HepG2 (cell line): ENCODE measurements at regions not wholly inside any gene's neighbourhood (a gene's known extent, or its start where the extent isn't known, plus 50 kb on each side); places are given as distances from the start of the nearest gene placed in this dataset.
A peak's percentile ranks its signal among the peaks of the same experiment; 100 is the strongest.

Source experiments
- ATAC-seq: fragments of 200-7000 bp; cut with Tn5 transposase; 3 replicates; pipeline ENCODE4 v1.9.1; 2020; ENCODE audit warnings: mild to moderate bottlenecking, moderate library complexity
- BruUV-seq: library from RNA; stranded (reverse); fragments of 400-500 nt; replicated peaks from 2 replicates; lab custom pipeline; 2021; lab: Mats Ljungman, UMichigan
- CTCF ChIA-PET: fragments of 300-600 bp; formaldehyde crosslinking; extraction: SDS; loops from one replicate; lab custom pipeline; 2021; ENCODE audit warnings: low total read pairs, inconsistent platforms, low intra/inter-chr PET ratio; lab: Yijun Ruan, JAX
- POLR2A ChIA-PET: fragments of 350-600 bp; sonication (Branson Sonifier 250); formaldehyde crosslinking; loops from one replicate; lab custom pipeline; 2020; ENCODE audit warnings: antibody characterized with exemption, inconsistent platforms; lab: Yijun Ruan, JAX
- DNase-seq: peaks from one replicate; pipeline ENCODE4 v3.0.0-alpha.2; 2015; ENCODE audit warnings: low spot score
- FAIRE-seq: peaks from 3 replicates; lab custom pipeline; 2011; peaks lifted over from hg19 to GRCh38; lab: Jason Lieb, UNC
- H2AFZ ChIP-seq: one replicate; pipeline ENCODE4 v1.6.1; 2011; ENCODE audit warnings: low read length, inconsistent platforms
- H3K27ac ChIP-seq: fragments of 300-600 bp; 3 replicates; pipeline ENCODE4 v1.8.0; 2011; ENCODE audit warnings: mixed run types, mild to moderate bottlenecking, mixed read lengths, low read length, inconsistent platforms; ENCODE audit not compliant: insufficient read depth; ENCODE audit errors: extremely low read length
- H3K27me3 ChIP-seq, 2 experiments: fragments of 200-600 bp in 1 of 2; 2 replicates in 1 of 2; 3 replicates in 1 of 2; pipeline versions ENCODE4 v1.6.0 to v1.8.0; 2011; ENCODE audit warnings: low read length in 2 of 2, mild to moderate bottlenecking in 2 of 2, moderate library complexity in 2 of 2, inconsistent platforms in 1 of 2; ENCODE audit not compliant: insufficient read depth in 2 of 2, control insufficient read depth in 1 of 2
- H3K36me3 ChIP-seq, 2 experiments: fragments of 200-600 bp in 1 of 2; replicated peaks in 1 of 2; 2 replicates in 1 of 2; 3 replicates in 1 of 2; pipeline versions ENCODE4 v1.5.1 to v1.8.0; 2011; ENCODE audit warnings: low read length in 2 of 2, inconsistent platforms in 1 of 2; ENCODE audit not compliant: insufficient read depth in 2 of 2, control insufficient read depth in 1 of 2
- H3K4me1 ChIP-seq: 2 replicates; pipeline ENCODE4 v1.5.1; 2012; ENCODE audit warnings: low read length, inconsistent platforms; ENCODE audit not compliant: insufficient read depth
- H3K4me2 ChIP-seq: 2 replicates; pipeline ENCODE4 v1.6.0; 2011; ENCODE audit warnings: low read depth, low read length, inconsistent platforms
- H3K4me3 ChIP-seq, 3 experiments: fragments of 200-600 bp in 1 of 3; sonication (generic), shearing (Covaris generic) in 1 of 3; replicated peaks in 1 of 3; 2 replicates each; pipeline ENCODE4 v1.5.1; 2011 to 2016; ENCODE audit warnings: low read length in 3 of 3, inconsistent platforms in 2 of 3, low read depth in 2 of 3, mild to moderate bottlenecking in 2 of 3, control low read depth in 1 of 3, mixed read lengths in 1 of 3; ENCODE audit not compliant: insufficient read depth in 1 of 3
- H3K79me2 ChIP-seq: one replicate; pipeline ENCODE4 v1.6.1; 2011; ENCODE audit warnings: low read length, inconsistent platforms; ENCODE audit not compliant: insufficient read depth
- H3K9ac ChIP-seq: 2 replicates; pipeline ENCODE4 v1.6.0; 2011; ENCODE audit warnings: mild to moderate bottlenecking, low read depth, low read length, inconsistent platforms; ENCODE audit not compliant: insufficient read depth
- H3K9me3 ChIP-seq: 2 replicates; pipeline ENCODE4 v1.5.1; 2012; ENCODE audit warnings: mild to moderate bottlenecking, low read length
- H4K20me1 ChIP-seq: 2 replicates; pipeline ENCODE4 v1.6.0; 2011; ENCODE audit warnings: inconsistent platforms, mild to moderate bottlenecking, low read length, moderate library complexity; ENCODE audit not compliant: insufficient read depth
- ARHGAP35 ChIP-seq: sonication (generic); formaldehyde crosslinking; IDR thresholded peaks from 2 replicates; pipeline ENCODE4 v1.9.0; 2022; ENCODE audit warnings: mild to moderate bottlenecking, inconsistent platforms, moderate library complexity, missing genetic modification reagents, borderline replicate concordance
- BCL6 ChIP-seq: IDR thresholded peaks from 2 replicates; pipeline ENCODE4 v1.6.1; 2016; ENCODE audit warnings: missing genetic modification reagents, missing compliant biosample characterization
- CEBPB ChIP-seq: IDR thresholded peaks from 2 replicates; pipeline ENCODE4 v1.6.1; 2011; ENCODE audit warnings: low read depth, low read length, improper control_type of control experiment, borderline replicate concordance
- CEBPG ChIP-seq: IDR thresholded peaks from 2 replicates; pipeline ENCODE4 v1.6.1; 2016
- ESRRA ChIP-seq: sonication (generic); formaldehyde crosslinking; IDR thresholded peaks from 2 replicates; pipeline ENCODE4 v1.5.1; 2020; ENCODE audit warnings: mild to moderate bottlenecking, low read depth, missing genetic modification reagents
- HMG20A ChIP-seq: IDR thresholded peaks from 2 replicates; pipeline ENCODE4 v1.6.1; 2016; ENCODE audit warnings: borderline replicate concordance
- HNRNPLL ChIP-seq: fragments of 200-400 bp; formaldehyde crosslinking; IDR thresholded peaks from 2 replicates; pipeline ENCODE4 v1.6.1; 2017; ENCODE audit warnings: mild to moderate bottlenecking, low read depth, low read length; ENCODE audit not compliant: poor library complexity, severe bottlenecking
- KLF6 ChIP-seq: IDR thresholded peaks from 2 replicates; pipeline ENCODE4 v1.8.0; 2016; ENCODE audit warnings: missing biosample characterization, missing genetic modification reagents
- PLSCR1 ChIP-seq: sonication (generic); formaldehyde crosslinking; IDR thresholded peaks from 2 replicates; pipeline ENCODE4 v1.5.0; 2020; ENCODE audit warnings: missing genetic modification reagents, mild to moderate bottlenecking, borderline replicate concordance
- RARA ChIP-seq: IDR thresholded peaks from 2 replicates; pipeline ENCODE4 v1.6.1; 2016; ENCODE audit warnings: missing genetic modification reagents, missing compliant biosample characterization
- RARG ChIP-seq: sonication (generic); formaldehyde crosslinking; IDR thresholded peaks from 2 replicates; pipeline ENCODE4 v1.4.0; 2020; ENCODE audit warnings: low read depth, mild to moderate bottlenecking, missing genetic modification reagents
- SOX13 ChIP-seq, 3 experiments: fragments of 450-650 bp in 1 of 3; sonication (generic) in 1 of 3; formaldehyde crosslinking in 1 of 3; IDR thresholded peaks in 2 of 3; conservative IDR thresholded peaks in 1 of 3; 2 replicates each; pipeline versions ENCODE4 v1.5.0 to v1.6.1; 2016 to 2020; ENCODE audit warnings: antibody characterized with exemption in 1 of 3, mild to moderate bottlenecking in 1 of 3, missing compliant biosample characterization in 1 of 3, missing genetic modification reagents in 1 of 3, moderate library complexity in 1 of 3
- SOX5 ChIP-seq: IDR thresholded peaks from 2 replicates; pipeline ENCODE4 v1.6.1; 2016; ENCODE audit warnings: borderline replicate concordance
- SP5 ChIP-seq: IDR thresholded peaks from 2 replicates; pipeline ENCODE4 v1.6.1; 2016; ENCODE audit warnings: low read depth, borderline replicate concordance
- ZEB1 ChIP-seq: IDR thresholded peaks from 2 replicates; pipeline ENCODE4 v1.6.1; 2012; ENCODE audit warnings: mild to moderate bottlenecking, low read depth, inconsistent platforms; ENCODE audit not compliant: insufficient replicate concordance
- ZFP36 ChIP-seq: fragments of 150-350 bp; IDR thresholded peaks from 2 replicates; pipeline ENCODE4 v1.6.1; 2018; ENCODE audit warnings: borderline replicate concordance, low read length, low read depth; ENCODE audit not compliant: partially characterized antibody
- ZNF143 ChIP-seq: sonication (generic); formaldehyde crosslinking; IDR thresholded peaks from 2 replicates; pipeline ENCODE4 v1.4.0; 2020; ENCODE audit warnings: missing genetic modification reagents
- ZNF30 ChIP-seq: sonication (generic); formaldehyde crosslinking; IDR thresholded peaks from 2 replicates; pipeline ENCODE4 v1.5.0; 2020; ENCODE audit warnings: mild to moderate bottlenecking, missing genetic modification reagents
- ZNF749 ChIP-seq: sonication (generic); formaldehyde crosslinking; IDR thresholded peaks from 2 replicates; pipeline ENCODE4 v1.8.0; 2022; ENCODE audit warnings: mild to moderate bottlenecking, missing genetic modification reagents, moderate library complexity, borderline replicate concordance
- ZSCAN29 ChIP-seq: sonication (generic); formaldehyde crosslinking; conservative IDR thresholded peaks from 2 replicates; pipeline ENCODE4 v1.4.0; 2020; ENCODE audit warnings: mild to moderate bottlenecking, missing genetic modification reagents
- WGBS: methylation state at CpG from one replicate; pipeline ENCODE4 v1.1.6; 2017; ENCODE audit warnings: low lambda C conversion rate; 5-methylcytosine and 5-hydroxymethylcytosine counted together
- in situ Hi-C: cut with HindIII; loops from 2 replicates; pipeline ENCODE4 v1.10.0; 2017; ENCODE audit warnings: low pct_unique_long_range_greater_than_20kb; ENCODE audit not compliant: extremely low pct_ligation_motif_present
- intact Hi-C: fragments of 100-400 bp; cut with micrococcal nuclease; formaldehyde crosslinking; loops from one replicate; pipeline ENCODE4 v1.10.0; 2022; ENCODE audit not compliant: unreplicated experiment
- TF ChIP-seq, protein P1 (sequence below): sonication (generic); formaldehyde crosslinking; IDR thresholded peaks from 2 replicates; pipeline ENCODE4 v1.5.1; 2020; ENCODE audit warnings: mild to moderate bottlenecking, missing genetic modification reagents, moderate library complexity
- TF ChIP-seq, protein P2 (sequence below): sonication (generic); formaldehyde crosslinking; IDR thresholded peaks from 2 replicates; pipeline ENCODE4 v1.8.0; 2022; ENCODE audit warnings: mild to moderate bottlenecking, missing genetic modification reagents; ENCODE audit not compliant: insufficient replicate concordance

DNA sequence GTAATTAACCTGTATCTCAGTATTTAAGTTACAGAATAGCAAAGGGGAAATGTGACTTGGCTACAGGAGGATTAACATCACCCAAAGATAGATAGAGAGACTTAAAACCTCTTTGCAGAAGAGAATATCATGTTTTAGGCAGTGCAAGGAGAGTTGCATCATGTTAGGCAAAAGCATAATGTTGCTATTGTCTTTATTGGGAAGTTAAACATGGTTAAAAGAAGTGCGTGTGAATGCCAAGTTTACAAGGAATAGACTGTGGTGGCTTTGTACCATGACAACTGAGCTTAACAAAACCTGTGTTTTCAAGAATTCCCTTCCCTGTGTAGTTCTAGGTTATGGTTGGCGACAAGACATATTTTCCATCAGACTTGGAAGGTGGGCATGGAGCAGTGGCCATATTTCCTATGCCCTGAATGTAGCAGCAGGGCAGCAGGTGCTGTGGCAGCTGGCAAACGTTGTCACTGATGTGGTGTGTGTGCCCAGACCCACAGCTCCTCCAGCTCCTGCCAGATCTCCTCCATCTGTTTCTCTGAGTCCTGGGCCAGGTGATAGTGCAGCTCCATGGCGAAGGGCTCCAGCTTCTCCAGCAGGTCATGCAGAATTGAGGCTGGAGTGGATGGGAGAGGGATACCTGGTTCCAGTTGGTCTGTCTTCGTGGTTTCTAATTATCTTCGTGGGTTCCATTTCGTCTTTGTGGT lies 163.3 kb downstream of the QRSL1 start:
- H3K27ac ChIP-seq: no peak overlapping the region
- CTCF ChIA-PET: no interaction called here
- H3K9ac ChIP-seq: no peak overlapping the region
- H4K20me1 ChIP-seq: no peaks in the 10 kb centered on the region
- DNase-seq (peak; percentile 44), FAIRE-seq (no peak), ATAC-seq (no peak)
- no peak overlapping the region for H3K4me2 ChIP-seq
- intact Hi-C loops (loop anchor here (10.0 kb wide), 1 partner anchor 158 kb away; no protein-coding TSS in a partner anchor), in situ Hi-C loops (no loop called here)
- peaks cover 78% of the 10 kb centered on the region for H3K4me1 ChIP-seq
- no peak overlapping the region for H2AFZ ChIP-seq
- no peaks in the 10 kb centered on the region for H3K36me3 ChIP-seq
- no peaks in the 10 kb centered on the region for H3K79me2 ChIP-seq
- 80% methylated on average over 7 of the region's 7 CpGs for WGBS
- no peaks in the 10 kb centered on the region for H3K9me3 ChIP-seq
- no peak overlapping the region for H3K4me3 ChIP-seq
- BruUV-seq: no TSS peak
- no peaks in the 10 kb centered on the region for H3K27me3 ChIP-seq
- POLR2A ChIA-PET: no interaction called here
- peak; percentile 71 for TF ChIP-seq CEBPG (CRISPR knock-in tag)
- TF ChIP-seq KLF6 (CRISPR knock-in tag): no peak
- no peak for TF ChIP-seq ZSCAN29
- no peak for TF ChIP-seq RARA (CRISPR knock-in tag)
- TF ChIP-seq, protein P1, sequence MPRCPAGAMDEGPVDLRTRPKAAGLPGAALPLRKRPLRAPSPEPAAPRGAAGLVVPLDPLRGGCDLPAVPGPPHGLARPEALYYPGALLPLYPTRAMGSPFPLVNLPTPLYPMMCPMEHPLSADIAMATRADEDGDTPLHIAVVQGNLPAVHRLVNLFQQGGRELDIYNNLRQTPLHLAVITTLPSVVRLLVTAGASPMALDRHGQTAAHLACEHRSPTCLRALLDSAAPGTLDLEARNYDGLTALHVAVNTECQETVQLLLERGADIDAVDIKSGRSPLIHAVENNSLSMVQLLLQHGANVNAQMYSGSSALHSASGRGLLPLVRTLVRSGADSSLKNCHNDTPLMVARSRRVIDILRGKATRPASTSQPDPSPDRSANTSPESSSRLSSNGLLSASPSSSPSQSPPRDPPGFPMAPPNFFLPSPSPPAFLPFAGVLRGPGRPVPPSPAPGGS: no peak
- TF ChIP-seq HNRNPLL: no peak
- TF ChIP-seq, protein P2, sequence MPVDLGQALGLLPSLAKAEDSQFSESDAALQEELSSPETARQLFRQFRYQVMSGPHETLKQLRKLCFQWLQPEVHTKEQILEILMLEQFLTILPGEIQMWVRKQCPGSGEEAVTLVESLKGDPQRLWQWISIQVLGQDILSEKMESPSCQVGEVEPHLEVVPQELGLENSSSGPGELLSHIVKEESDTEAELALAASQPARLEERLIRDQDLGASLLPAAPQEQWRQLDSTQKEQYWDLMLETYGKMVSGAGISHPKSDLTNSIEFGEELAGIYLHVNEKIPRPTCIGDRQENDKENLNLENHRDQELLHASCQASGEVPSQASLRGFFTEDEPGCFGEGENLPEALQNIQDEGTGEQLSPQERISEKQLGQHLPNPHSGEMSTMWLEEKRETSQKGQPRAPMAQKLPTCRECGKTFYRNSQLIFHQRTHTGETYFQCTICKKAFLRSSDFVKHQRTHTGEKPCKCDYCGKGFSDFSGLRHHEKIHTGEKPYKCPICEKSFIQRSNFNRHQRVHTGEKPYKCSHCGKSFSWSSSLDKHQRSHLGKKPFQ: no peak
- no peak for TF ChIP-seq SOX13 (IDR thresholded peaks at IDR 0.05)
- peak in 1 of 2 experiments; percentile 67; a peak in 2 of 4 replicates for TF ChIP-seq SOX13 (CRISPR knock-in tag; conservative IDR thresholded peaks at IDR 0.05 in 1 of 2, IDR thresholded peaks at IDR 0.05 in 1 of 2)
- no peak for TF ChIP-seq ZFP36
- peak; percentile 22; the same call in 1 of the 2 replicates for TF ChIP-seq HMG20A (CRISPR knock-in tag)
- no peak for TF ChIP-seq ARHGAP35 (CRISPR knock-in tag)
- no peak for TF ChIP-seq ZEB1
- TF ChIP-seq ZNF143: no peak
- peak; percentile 78 for TF ChIP-seq BCL6
- peak; percentile 57 for TF ChIP-seq CEBPB
- no peak for TF ChIP-seq SP5 (CRISPR knock-in tag)
- TF ChIP-seq ESRRA (CRISPR knock-in tag): no peak
- TF ChIP-seq ZNF749: no peak
- no peak for TF ChIP-seq ZNF30 (CRISPR knock-in tag)
- peak; percentile 53; the same call in 1 of the 2 replicates for TF ChIP-seq SOX5 (CRISPR knock-in tag)
- no peak for TF ChIP-seq PLSCR1 (CRISPR knock-in tag)
- no peak for TF ChIP-seq RARG (CRISPR knock-in tag)
